ENCODE measurements at regions not wholly inside any gene's neighbourhood (a gene's known extent, or its start where the extent isn't known, plus 50 kb on each side); places are given as distances from the start of the nearest gene placed in this dataset.

- DNase-seq: no peak
These were observed 921.4 kb upstream of the CNTN5 start for GRCh38 chr11:98099371-98099770.

GRCh38 chr11:98100689-98101088, 920.1 kb upstream of the CNTN5 start:
- no peak for DNase-seq

- no peak for DNase-seq
These were observed 919.4 kb upstream of the CNTN5 start for GRCh38 chr11:98101329-98101728.

DNA sequence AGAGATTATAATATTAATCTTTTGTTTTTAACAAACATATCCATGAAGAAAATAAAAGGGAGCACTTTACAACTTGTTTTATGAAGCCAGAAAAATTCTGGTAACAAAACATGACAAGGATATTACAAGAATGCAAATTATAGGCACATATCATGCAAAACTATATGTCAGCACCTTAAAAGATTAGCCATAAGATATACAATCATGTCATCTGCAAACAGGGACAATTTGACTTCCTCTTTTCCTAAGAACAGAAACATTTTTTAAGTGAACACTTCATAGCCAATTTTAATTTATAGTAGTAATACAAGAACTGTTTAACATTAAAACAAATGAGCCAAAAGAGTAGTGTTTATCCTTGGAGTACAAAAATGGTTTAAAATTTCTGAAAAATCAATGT, 916.5 kb upstream of the CNTN5 start:
- no peak for DNase-seq

GRCh38 chr11:98107736-98108135, 913.0 kb upstream of the CNTN5 start:
- no peak for DNase-seq

- DNase-seq: no peak
These were observed 910.7 kb upstream of the CNTN5 start for GRCh38 chr11:98110030-98110429.

DNA sequence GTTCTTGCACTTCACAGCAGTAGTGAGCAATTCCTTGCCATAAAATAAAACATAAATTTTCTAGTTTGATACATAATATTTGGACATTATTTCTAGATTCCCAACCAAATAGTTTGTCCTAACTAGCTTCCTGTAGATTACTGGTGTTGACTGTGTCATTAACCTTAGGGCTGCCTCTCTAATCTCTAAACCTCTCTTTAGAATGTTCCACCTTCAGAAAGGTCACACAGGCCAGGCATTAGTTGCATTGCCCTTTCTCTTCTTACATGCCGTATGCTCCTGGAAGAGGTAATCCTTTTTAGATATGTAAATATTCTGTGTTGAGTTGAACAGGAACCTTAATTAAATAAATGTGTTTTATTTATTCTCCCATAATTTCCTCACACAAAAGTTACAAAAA, 904.9 kb upstream of the CNTN5 start:
- DNase-seq: no peak

DNA sequence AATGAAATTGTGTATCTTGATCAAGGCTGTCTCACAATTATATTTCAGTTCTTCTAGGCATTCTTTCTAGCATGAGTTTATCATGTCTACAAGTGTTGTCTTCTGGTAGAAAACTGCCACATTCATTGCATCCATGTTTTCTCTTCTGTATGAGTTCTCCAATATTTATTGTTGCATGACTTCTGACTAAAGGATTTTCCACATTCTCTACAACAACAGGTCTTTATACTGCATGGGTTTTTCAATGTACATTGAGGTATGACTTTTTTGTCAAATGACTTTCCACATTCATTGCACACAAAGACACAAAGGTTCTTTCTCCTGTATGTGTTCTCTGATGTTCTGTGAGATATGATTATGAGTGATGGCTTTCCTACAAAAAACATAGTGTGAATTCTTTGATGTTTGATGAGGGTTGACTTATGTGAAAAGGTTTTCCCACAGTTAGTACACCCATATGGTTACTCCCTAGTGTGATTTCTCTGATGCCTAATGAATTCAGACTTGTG, 890.6 kb upstream of the CNTN5 start:
- no peak for DNase-seq

- DNase-seq: no peak
These were observed 884.4 kb upstream of the CNTN5 start for GRCh38 chr11:98136357-98136756.

- DNase-seq: no peak
These were observed 883.3 kb upstream of the CNTN5 start for GRCh38 chr11:98137437-98137836.

DNA sequence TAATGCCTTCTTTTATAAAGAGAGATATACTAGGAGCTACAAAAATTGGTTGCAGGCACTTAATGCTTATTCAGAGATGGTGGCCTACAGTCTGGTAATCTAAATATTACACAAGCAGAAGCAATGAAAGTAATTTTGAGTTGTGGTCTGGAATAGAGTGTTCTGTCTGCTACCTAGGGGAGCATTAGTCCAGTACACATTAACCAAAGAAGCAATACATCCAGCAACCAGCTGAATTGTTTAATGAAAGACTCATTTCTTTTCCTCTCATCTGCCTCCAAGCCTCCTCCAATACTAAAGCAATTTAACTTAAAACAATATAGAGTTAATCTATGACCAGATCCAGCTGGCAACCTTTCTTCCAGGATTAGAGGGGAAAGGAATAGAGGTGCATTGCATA, 877.1 kb upstream of the CNTN5 start:
- DNase-seq: no peak

GRCh38 chr11:98153752-98154151, 867.0 kb upstream of the CNTN5 start:
- no peak for DNase-seq

DNA sequence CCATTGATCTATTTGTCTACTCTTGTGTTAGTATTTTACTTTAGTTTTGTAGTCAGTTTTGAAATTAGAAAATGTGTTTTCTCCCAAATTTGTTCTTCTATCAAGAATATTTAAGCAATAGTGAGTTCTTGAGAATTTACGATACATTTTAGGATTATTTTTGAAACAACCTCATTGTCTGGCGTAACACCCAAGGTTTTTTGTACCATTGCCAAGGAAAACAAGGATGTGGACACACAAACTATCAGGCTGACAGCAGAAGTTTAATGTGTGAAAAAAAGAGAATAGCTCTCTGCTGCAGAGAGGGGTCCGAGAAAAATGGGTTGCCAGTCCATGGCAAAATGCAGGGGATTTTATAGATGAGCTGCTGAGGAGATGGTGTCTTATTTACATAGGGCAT, 865.1 kb upstream of the CNTN5 start:
- DNase-seq: no peak

GRCh38 chr11:98177925-98178324, 842.8 kb upstream of the CNTN5 start:
- DNase-seq: no peak

DNA sequence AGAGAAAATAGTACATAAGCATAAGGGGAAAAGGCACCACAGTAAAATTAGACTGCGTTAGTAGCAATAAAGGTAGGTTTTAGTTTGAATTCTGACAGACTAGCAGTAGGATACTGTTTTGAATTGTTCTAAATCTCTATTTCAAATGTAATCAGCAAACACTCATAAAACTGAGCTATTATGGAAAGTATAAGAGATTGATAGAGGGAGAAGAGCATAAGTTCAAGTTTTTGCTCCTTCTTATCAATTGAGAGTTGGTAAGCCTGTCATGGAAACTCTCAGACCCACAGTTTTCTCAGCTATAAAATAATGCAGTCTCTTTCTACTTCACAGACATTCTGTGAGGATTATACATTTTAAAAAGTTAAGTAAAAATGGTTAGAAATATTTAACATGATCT, 840.2 kb upstream of the CNTN5 start:
- no peak for DNase-seq

GRCh38 chr11:98180921-98181320, 839.8 kb upstream of the CNTN5 start:
- DNase-seq: no peak

GRCh38 chr11:98183034-98183433, 837.7 kb upstream of the CNTN5 start:
- DNase-seq: no peak

DNA sequence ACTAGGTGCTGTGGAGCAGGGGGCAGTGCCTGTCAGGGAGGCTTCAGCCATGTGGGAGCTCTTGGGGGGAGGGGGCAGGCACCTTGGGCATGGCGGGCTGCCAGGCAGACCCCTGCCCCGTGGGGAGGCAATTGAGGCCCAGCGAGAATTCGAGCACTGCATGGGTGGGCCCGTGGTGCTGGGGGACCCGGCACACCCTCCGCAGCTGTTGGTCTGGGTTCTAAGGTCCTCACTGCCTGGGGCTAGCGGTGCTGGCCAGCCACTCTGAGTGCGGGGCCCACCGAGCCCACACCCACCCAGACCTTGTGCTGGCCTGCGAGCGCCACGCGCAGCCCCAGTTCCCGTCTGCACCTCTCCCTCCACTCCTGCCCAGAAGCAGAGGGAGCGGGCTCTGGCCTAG, 835.5 kb upstream of the CNTN5 start:
- no peak for DNase-seq

GRCh38 chr11:98194611-98195010, 826.1 kb upstream of the CNTN5 start:
- no peak for DNase-seq

DNA sequence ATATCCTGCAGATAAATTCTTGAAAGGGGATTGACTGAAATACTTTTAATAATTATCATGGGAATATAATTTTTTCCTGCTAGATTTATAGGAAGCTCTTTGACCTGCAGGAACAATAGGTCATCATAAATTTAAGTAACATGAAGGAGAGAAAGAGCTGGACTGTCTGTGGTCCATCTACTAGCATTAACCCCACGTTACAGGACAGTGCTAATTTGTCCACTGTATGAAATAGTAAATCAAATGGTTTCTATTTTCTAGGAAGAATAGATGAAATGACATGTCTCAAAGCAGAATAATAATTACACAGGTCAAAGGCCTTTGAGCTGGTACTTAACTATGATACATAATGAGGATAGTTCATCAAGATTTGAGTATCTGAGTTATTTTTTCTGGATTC, 825.4 kb upstream of the CNTN5 start:
- DNase-seq: no peak

GRCh38 chr11:98207086-98207485, 813.7 kb upstream of the CNTN5 start:
- no peak for DNase-seq

DNA sequence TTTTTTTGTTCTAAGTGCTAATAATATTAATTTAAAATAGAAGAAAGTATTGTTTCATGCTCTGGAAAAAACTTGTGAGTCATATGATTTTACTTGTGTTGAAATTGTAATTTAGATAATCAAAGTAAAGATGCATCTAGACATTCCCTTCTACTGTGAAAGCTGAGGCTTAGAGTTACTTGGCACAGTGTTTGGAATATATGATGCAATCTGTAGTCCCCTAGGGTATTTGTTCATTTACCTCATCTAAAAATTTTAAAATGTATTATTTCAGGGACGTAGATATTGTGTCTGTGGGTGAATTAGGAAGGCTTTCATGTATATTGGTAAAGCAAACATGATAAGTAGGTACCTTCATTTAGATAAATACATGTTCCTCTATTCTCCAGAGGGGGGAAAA, 793.5 kb upstream of the CNTN5 start:
- DNase-seq: no peak

DNA sequence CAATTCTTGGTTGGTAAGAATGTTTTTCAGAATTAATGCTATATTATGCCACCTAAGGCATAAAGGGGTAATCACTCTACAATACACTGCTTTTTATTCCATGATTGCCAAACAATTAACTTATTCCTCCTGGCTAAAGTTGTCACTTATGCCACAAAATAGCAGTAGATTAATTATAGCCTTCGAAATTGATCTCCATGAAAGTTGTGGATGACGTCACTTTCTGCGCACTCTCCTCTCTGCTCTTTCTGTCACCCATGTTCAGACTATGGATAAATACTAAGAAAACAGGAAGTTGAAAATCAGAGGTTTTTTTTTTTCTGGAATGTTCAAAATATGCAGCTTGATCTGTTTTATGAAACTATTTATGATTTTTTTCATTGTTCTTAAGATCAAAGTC, 790.1 kb upstream of the CNTN5 start:
- no peak for DNase-seq

GRCh38 chr11:98234698-98235097, 786.1 kb upstream of the CNTN5 start:
- DNase-seq: no peak

DNA sequence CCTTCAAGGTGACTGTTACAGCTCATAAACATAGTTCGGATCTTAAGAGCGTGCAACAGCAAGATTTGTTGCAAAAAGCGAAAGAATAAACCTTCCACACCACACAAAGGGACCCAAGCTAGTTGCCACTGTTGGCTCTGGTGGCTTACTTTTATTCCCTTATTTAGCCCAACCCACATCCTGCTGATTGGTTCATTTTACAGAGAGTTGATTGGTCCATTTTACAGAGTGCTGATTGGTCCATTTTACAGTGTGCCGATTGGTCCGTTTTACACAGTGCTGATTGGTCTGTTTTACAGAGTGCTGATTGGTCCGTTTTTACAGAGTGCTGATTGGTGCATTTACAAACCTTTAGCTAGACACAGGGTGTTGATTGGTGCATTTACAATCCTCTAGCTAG, 776.9 kb upstream of the CNTN5 start:
- no peak for DNase-seq

DNA sequence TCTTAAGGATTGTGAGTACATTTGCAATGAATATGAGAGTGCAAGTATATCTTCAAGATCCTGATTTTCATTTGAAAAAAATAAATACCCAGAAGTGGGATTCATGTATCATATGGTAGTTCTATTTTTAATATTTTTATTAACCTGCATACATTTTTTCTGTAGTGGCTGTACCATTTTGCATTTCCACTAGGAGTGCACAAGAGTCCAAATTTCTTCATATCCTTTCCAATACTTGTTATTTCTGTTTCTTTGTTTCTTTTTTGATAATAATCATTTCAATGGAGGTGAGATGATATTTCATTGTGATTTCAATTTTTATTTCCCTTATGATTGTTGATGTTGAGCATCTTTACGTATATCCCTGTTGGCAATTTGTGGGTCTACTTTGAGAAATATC, 759.8 kb upstream of the CNTN5 start:
- no peak for DNase-seq
